GM19463 (cell line): ENCODE measurements at regions not wholly inside any gene's neighbourhood (a gene's known extent, or its start where the extent isn't known, plus 50 kb on each side); places are given as distances from the start of the nearest gene placed in this dataset.

ENCODE experiments used
- ATAC-seq: cut with Tn5 transposase; IDR thresholded peaks from one replicate; pipeline ENCODE4 v1.9.1; 2021; ENCODE audit warnings: mild to moderate bottlenecking, moderate library complexity; ENCODE audit not compliant: unreplicated experiment

GRCh38 chr3:178291574-178292370 lies 244.5 kb upstream of the KCNMB2 start:
- no peak for ATAC-seq

GRCh38 chr3:178295292-178295912 lies 240.8 kb upstream of the KCNMB2 start:
- no peak for ATAC-seq

- ATAC-seq: no peak
Measured at GRCh38 chr3:178297199-178297598, 239.0 kb upstream of the KCNMB2 start.

- ATAC-seq: no peak
Measured at GRCh38 chr3:178297740-178298139, 238.5 kb upstream of the KCNMB2 start.

GRCh38 chr3:178300441-178300959 lies 235.7 kb upstream of the KCNMB2 start:
- no peak for ATAC-seq

- ATAC-seq: no peak
Measured at GRCh38 chr3:178302966-178303930, 233.0 kb upstream of the KCNMB2 start.

- no peak for ATAC-seq
Measured at GRCh38 chr3:178304758-178305467, 231.3 kb upstream of the KCNMB2 start.

- ATAC-seq: no peak
Measured at GRCh38 chr3:178306432-178307115, 229.7 kb upstream of the KCNMB2 start.

- no peak for ATAC-seq
Measured at GRCh38 chr3:178308771-178309170, 227.5 kb upstream of the KCNMB2 start.

- no peak for ATAC-seq
Measured at GRCh38 chr3:178310949-178311348, 225.3 kb upstream of the KCNMB2 start.

- no peak for ATAC-seq
Measured at GRCh38 chr3:178313716-178314115, 222.5 kb upstream of the KCNMB2 start.

GRCh38 chr3:178318340-178318739 lies 217.9 kb upstream of the KCNMB2 start:
- ATAC-seq: no peak

- ATAC-seq: no peak
Measured at GRCh38 chr3:178318941-178319816, 217.1 kb upstream of the KCNMB2 start.

GRCh38 chr3:178320456-178321351 lies 215.5 kb upstream of the KCNMB2 start:
- ATAC-seq: no peak

- ATAC-seq: no peak
Measured at GRCh38 chr3:178324356-178324755, 211.9 kb upstream of the KCNMB2 start.

GRCh38 chr3:178325330-178325729 lies 210.9 kb upstream of the KCNMB2 start:
- no peak for ATAC-seq

GRCh38 chr3:178329936-178330335 lies 206.3 kb upstream of the KCNMB2 start:
- ATAC-seq: no peak

- no peak for ATAC-seq
Measured at GRCh38 chr3:178334239-178334638, 202.0 kb upstream of the KCNMB2 start.
